Skeletal muscle satellite cell (primary cell): ENCODE measurements at regions not wholly inside any gene's neighbourhood (a gene's known extent, or its start where the extent isn't known, plus 50 kb on each side); places are given as distances from the start of the nearest gene placed in this dataset.

Experiments
- H3K27me3 ChIP-seq: 2 replicates; pipeline ENCODE4 v1.7.0; 2013; ENCODE audit warnings: low read length; ENCODE audit not compliant: control insufficient read depth, insufficient read depth
- H3K36me3 ChIP-seq: 2 replicates; pipeline ENCODE4 v1.7.0; 2013; ENCODE audit warnings: mild to moderate bottlenecking, control low read depth, low read length; ENCODE audit not compliant: insufficient read depth
- H3K4me1 ChIP-seq: 2 replicates; pipeline ENCODE4 v1.7.0; 2013; ENCODE audit warnings: low read length; ENCODE audit not compliant: control insufficient read depth, insufficient read depth
- H3K4me2 ChIP-seq: 2 replicates; pipeline ENCODE4 v1.7.0; 2013; ENCODE audit warnings: mild to moderate bottlenecking, low read length
- H3K4me3 ChIP-seq: 2 replicates; pipeline ENCODE4 v1.7.0; 2013; ENCODE audit warnings: low read length
- H3K9ac ChIP-seq: 2 replicates; pipeline ENCODE4 v1.7.0; 2013; ENCODE audit warnings: mild to moderate bottlenecking, low read depth, low read length, moderate library complexity
- H3K9me3 ChIP-seq: replicated peaks from 2 replicates; pipeline ENCODE4 v1.7.0; 2013; ENCODE audit warnings: mild to moderate bottlenecking, control low read depth, low read length

GRCh38 chr3:64935971-64936370 lies 248.2 kb upstream of the ADAMTS9 start:
- Histone ChIP-seq H3K36me3 (no peaks in the 10 kb centered on the region), H3K27me3 (no peaks in the 10 kb centered on the region), H3K9ac (no peak overlapping the region), H3K4me2 (no peak overlapping the region), H3K4me3 (no peak overlapping the region), H3K9me3 (no peaks in the 10 kb centered on the region), H3K4me1 (no peaks in the 10 kb centered on the region)

DNA sequence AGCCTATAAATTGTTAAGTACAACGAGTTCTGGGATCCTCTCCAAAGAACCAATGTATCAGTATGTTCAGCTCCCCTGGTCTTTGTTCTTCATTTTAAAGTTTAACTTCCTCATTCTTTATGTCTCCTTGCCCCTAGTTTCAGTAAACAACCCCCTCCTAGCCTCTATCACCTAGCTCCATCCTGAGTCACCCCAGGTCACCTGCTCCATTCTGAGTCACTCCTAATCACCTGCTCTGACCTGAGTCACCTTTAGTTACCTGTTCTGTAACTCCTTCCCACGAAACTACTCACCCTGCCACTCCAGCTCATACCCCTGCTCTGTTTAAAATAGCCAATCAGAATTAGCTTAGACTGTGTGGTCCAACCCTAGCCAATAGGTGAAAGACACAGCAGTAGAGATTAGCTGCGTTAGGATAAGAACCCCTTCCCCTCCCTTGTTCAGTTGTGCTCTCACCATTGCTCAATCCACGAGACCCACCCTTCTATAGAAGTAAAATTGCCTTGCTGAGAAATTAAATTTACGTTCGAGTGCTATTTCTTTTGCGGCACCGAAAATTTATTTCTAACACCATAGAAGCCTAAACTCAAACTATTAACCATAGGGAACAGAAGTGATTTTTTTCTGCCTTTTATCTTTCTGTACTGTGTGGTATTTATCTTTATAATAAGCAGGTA lies 245.0 kb upstream of the ADAMTS9 start:
- Histone ChIP-seq H3K9ac (no peak overlapping the region), H3K4me1 (no peaks in the 10 kb centered on the region), H3K4me3 (no peak overlapping the region), H3K36me3 (no peaks in the 10 kb centered on the region), H3K9me3 (no peaks in the 10 kb centered on the region), H3K27me3 (no peaks in the 10 kb centered on the region), H3K4me2 (no peak overlapping the region)

DNA sequence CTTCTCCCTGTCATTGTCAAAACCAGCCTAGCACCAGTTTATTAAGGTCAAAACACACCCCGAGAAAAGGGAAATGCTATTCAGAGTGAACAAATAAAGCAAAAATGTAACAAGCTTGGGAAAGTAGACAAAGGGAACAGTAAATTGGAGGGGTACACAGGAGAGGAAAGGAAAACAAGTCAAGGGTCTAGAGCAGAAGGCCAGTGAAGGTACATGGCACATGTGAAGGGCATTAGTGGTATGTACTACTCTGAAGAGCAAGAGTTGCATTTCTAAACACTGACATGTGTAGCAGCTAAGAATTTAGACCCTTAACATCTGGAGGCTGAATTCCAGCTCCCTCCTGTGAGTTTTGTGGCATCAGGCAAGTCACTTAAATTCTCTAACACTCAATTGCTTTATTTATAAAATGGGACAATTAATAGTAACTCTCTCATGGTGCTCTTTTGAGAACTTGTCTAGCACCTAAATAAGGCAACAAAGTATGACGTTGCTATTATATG lies 244.3 kb upstream of the ADAMTS9 start:
- H3K9ac ChIP-seq = no peak overlapping the region

GRCh38 chr3:64930891-64931290 lies 243.1 kb upstream of the ADAMTS9 start:
- Histone ChIP-seq H3K9ac (no peak overlapping the region), H3K4me2 (no peak overlapping the region), H3K4me3 (no peak overlapping the region), H3K36me3 (no peaks in the 10 kb centered on the region), H3K4me1 (no peaks in the 10 kb centered on the region), H3K27me3 (no peaks in the 10 kb centered on the region), H3K9me3 (no peaks in the 10 kb centered on the region)

More for the DNA sequence above, 244.3 kb upstream of the ADAMTS9 start:
- H3K9me3 ChIP-seq = no peaks in the 10 kb centered on the region
- H3K27me3 ChIP-seq = no peaks in the 10 kb centered on the region
- H3K4me2 ChIP-seq = no peak overlapping the region
- H3K4me1 ChIP-seq = no peaks in the 10 kb centered on the region
- no peaks in the 10 kb centered on the region for H3K36me3 ChIP-seq
- no peak overlapping the region for H3K4me3 ChIP-seq

DNA sequence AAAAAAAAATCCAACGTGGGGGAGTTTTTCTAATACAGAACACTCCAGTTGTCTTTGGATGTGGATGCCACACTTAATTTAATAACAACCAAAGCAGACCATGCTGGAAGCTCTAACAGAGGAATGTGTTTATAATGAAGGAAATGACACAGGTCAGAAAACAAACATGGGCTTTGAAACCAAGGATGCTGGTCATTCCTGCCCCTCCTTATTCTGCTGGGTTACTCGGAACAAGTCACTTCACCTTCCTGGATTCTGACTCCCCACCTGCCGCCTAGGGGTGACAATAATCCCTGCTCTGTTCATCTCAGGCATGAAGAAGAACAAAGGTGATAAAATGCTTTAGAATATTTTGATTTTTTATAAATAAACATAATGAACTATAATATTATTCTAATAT lies 240.9 kb upstream of the ADAMTS9 start:
- H3K4me3 ChIP-seq = no peak overlapping the region
- no peak overlapping the region for H3K9ac ChIP-seq
- no peaks in the 10 kb centered on the region for H3K27me3 ChIP-seq
- H3K9me3 ChIP-seq = no peaks in the 10 kb centered on the region
- H3K4me2 ChIP-seq = no peak overlapping the region
- no peaks in the 10 kb centered on the region for H3K4me1 ChIP-seq
- H3K36me3 ChIP-seq = no peaks in the 10 kb centered on the region

- H3K4me2 ChIP-seq = no peak overlapping the region
- H3K9ac ChIP-seq = no peak overlapping the region
- no peaks in the 10 kb centered on the region for H3K4me1 ChIP-seq
- H3K9me3 ChIP-seq = no peaks in the 10 kb centered on the region
- H3K4me3 ChIP-seq = no peak overlapping the region
- no peaks in the 10 kb centered on the region for H3K36me3 ChIP-seq
- H3K27me3 ChIP-seq = no peaks in the 10 kb centered on the region
Measured at GRCh38 chr3:64927689-64928088, 239.9 kb upstream of the ADAMTS9 start.

DNA sequence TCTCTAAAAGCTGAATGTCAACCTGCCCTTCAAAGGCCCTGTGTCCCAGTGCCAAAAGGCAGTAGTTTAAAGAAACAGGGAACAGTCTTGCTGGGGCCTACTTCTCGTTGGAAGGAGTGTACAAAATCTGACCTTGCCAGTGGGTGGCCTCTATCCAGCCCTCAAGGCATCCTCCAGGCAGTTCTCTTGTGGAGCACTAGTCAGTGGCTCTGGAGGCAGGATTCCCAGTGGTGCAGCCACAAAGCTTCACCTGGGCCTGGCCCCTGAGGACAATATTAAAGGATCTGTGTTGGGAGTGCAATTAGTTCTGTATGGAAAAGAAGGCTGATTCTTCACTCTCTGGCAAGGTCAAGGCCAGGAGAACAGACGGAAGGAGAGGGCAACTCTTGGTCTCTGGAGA lies 237.8 kb upstream of the ADAMTS9 start:
- H3K4me1 ChIP-seq = no peaks in the 10 kb centered on the region
- H3K9me3 ChIP-seq = no peaks in the 10 kb centered on the region
- H3K4me3 ChIP-seq = no peak overlapping the region
- H3K27me3 ChIP-seq = no peaks in the 10 kb centered on the region
- H3K36me3 ChIP-seq = no peaks in the 10 kb centered on the region
- H3K9ac ChIP-seq = no peak overlapping the region
- H3K4me2 ChIP-seq = no peak overlapping the region

- Histone ChIP-seq H3K9ac (no peak overlapping the region), H3K4me3 (no peak overlapping the region)
Measured at GRCh38 chr3:64924961-64925360, 237.2 kb upstream of the ADAMTS9 start.

DNA sequence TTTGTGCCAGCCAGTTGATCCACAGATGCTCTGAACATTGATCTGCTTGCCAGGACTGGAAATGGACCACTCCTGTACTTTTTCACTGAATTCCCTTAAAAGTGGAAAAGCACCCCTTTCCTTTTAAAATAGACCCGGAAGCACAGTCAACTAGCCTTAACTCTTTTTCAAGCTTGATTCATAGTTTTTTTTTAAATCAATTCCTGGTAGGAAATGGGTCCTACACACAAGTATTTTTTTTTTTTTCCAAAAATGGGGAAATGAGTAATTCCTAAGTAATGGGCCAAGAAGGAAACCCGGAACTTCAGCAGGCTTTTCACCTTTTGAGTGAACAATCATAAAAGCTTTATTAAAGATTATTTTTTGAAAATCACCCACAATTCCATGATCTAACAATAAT lies 234.4 kb upstream of the ADAMTS9 start:
- no peaks in the 10 kb centered on the region for H3K4me1 ChIP-seq
- H3K36me3 ChIP-seq = no peaks in the 10 kb centered on the region
- no peaks in the 10 kb centered on the region for H3K9me3 ChIP-seq
- H3K4me2 ChIP-seq = no peak overlapping the region
- H3K27me3 ChIP-seq = no peaks in the 10 kb centered on the region
- H3K9ac ChIP-seq = no peak overlapping the region
- H3K4me3 ChIP-seq = no peak overlapping the region

More at GRCh38 chr3:64924961-64925360, 237.2 kb upstream of the ADAMTS9 start:
- Histone ChIP-seq H3K27me3 (no peaks in the 10 kb centered on the region), H3K36me3 (no peaks in the 10 kb centered on the region), H3K9me3 (no peaks in the 10 kb centered on the region), H3K4me2 (no peak overlapping the region), H3K4me1 (no peaks in the 10 kb centered on the region)

DNA sequence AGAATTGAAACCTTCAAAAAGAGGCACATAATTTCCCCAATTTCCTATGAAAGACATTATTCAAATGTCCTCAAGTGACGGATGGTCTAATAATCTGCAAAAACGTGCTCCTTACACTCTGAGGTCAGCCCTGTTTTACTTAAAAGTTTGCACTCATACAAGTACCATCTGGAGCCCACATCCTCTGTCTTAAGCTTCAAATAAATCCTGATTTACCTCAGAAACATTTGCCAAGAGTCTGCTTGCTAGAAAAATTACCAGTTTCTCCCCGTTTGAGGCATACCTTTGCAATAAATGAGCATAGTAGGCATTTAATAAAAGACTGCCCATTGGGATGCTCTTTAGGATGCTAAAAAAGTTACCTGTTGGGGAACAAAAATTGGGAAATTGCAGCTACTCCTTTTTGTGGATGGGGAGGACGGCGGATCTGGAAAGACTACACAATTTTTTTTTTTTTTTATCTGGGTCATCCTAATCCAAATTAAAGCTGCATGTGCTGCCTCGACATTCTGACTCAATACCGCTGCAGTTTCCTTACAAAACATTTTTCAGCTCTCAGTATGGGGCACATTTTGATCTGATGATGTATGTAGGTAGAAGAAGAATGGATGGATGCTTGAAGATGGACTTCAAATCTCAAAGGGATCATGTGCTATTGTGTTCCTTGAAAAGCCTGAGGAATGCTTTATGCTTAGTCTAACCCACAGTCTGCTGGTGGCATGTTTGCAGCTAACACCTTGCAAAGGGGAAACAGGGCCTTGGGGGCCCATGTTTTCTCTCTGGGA lies 233.7 kb upstream of the ADAMTS9 start:
- no peak overlapping the region for H3K4me3 ChIP-seq
- no peaks in the 10 kb centered on the region for H3K9me3 ChIP-seq
- H3K9ac ChIP-seq = no peak overlapping the region
- no peak overlapping the region for H3K4me2 ChIP-seq
- no peaks in the 10 kb centered on the region for H3K36me3 ChIP-seq
- no peaks in the 10 kb centered on the region for H3K27me3 ChIP-seq
- H3K4me1 ChIP-seq = no peaks in the 10 kb centered on the region

DNA sequence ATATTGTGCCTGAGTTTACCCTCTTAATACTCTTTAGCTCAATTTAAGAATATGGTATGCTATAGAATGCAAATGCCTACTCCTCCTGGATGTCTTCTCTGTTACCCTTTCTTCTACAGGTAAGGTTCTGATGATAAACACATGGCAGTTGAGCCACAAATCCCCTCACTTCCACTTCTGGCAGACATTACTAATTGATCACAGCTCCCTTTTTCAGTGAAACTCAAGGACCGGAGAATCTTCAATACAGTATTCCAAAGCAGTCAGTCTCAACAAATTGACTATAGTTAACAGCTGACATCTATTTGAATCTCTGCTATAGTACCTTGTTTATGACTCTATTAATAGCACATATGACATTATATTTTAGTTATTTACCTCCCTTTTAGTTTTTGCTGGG lies 232.1 kb upstream of the ADAMTS9 start:
- H3K4me3 ChIP-seq = no peak overlapping the region
- H3K4me1 ChIP-seq = peaks cover 6% of the 10 kb centered on the region
- H3K9ac ChIP-seq = no peak overlapping the region
- no peaks in the 10 kb centered on the region for H3K9me3 ChIP-seq
- H3K36me3 ChIP-seq = no peaks in the 10 kb centered on the region
- no peak overlapping the region for H3K4me2 ChIP-seq
- H3K27me3 ChIP-seq = no peaks in the 10 kb centered on the region

- Histone ChIP-seq H3K9me3 (no peaks in the 10 kb centered on the region), H3K27me3 (no peaks in the 10 kb centered on the region), H3K4me2 (no peak overlapping the region), H3K9ac (no peak overlapping the region), H3K4me1 (peaks cover 6% of the 10 kb centered on the region), H3K36me3 (no peaks in the 10 kb centered on the region), H3K4me3 (no peak overlapping the region)
Measured at GRCh38 chr3:64918989-64919388, 231.2 kb upstream of the ADAMTS9 start.
